HG02981 (cell line): ENCODE measurements at regions not wholly inside any gene's neighbourhood (a gene's known extent, or its start where the extent isn't known, plus 50 kb on each side); places are given as distances from the start of the nearest gene placed in this dataset.

Source experiments
- ATAC-seq: cut with Tn5 transposase; IDR thresholded peaks from one replicate; pipeline ENCODE4 v1.9.1; 2021; ENCODE audit warnings: mild to moderate bottlenecking, moderate library complexity; ENCODE audit not compliant: unreplicated experiment

GRCh38 chr11:71311928-71312510, 59.6 kb upstream of the SHANK2 start:
- no peak for ATAC-seq

GRCh38 chr11:71311176-71311925, 59.0 kb upstream of the SHANK2 start:
- ATAC-seq: no peak

DNA sequence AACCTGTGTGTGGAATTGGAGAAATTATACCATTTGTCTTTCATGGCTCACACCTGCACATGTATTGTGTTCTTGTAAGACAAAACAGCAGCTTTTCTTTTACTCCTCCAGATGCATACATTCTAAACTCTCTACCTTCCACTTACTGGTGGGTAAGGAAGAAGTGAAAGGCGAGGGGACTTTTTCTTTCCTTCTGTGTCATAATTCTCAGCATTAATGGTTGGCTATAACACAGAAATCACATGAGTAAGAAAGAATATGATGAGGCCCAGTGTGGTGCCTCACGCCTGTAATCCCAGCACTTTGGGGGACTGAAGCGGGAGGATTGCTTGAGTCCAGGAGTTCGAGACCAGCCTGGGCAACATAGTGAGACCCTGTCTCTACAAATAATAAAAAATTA, 57.8 kb upstream of the SHANK2 start:
- ATAC-seq: no peak

DNA sequence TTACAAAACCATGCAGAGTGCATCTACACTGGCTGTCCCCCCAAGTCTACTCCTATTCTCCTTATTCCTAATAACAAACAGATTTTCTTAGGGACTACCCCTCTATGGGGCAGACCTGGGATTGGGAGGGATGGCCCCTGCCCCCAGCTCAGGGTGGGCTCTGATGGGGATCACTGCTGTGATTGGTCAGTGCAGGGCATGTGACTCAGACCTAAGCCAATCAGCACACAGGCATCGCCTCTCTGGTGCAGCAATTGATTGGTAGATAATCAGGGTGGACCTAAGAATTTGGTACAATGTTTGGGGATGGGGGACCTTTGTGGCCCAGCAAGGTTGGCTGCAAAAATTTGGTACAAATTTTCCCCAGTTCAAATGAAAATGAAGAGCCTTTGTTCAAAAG, 57.2 kb upstream of the SHANK2 start:
- ATAC-seq: no peak

- no peak for ATAC-seq
Measured at GRCh38 chr11:71309181-71309580, 56.8 kb upstream of the SHANK2 start.

DNA sequence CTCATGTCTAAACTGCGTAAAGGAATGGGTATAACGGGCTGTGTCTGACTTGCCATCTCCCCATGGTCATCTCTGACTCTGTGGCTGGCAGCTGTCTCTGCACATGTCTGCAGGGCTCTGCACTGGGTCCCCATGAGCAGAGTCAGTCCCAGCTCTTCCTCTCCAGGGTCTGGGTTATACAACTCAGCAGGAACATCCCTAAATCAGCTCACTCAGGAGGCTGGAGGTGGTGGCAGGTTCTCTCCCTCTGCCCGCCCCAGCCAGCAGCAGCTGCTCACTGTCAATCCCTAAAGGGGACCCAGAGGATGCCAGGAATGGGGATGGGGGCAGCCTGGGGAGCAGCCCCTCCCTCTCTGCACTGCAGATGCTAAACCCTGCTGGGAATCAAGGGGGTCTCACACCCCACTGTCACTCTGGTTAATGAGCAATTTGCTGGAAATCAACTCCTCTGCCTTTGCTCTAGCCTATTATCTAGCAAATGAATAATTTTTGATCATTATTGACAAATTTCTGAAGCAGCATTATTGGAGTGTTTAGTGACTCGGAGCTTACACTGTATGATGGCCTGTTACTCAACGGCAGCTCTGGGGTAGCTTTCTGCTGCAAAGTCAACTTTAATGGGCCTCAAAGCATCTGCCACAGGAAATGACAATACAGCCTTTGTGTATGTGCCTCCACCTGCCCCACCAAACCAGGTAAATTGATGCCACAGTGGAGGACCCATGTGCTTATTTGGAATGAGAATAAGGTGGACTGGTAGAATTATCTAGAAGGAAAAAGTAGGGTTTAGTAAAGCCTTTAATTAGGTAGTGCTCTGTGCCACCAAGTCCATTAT, 55.7 kb upstream of the SHANK2 start:
- ATAC-seq: no peak

- ATAC-seq: no peak
Measured at GRCh38 chr11:71305451-71306125, 53.2 kb upstream of the SHANK2 start.

DNA sequence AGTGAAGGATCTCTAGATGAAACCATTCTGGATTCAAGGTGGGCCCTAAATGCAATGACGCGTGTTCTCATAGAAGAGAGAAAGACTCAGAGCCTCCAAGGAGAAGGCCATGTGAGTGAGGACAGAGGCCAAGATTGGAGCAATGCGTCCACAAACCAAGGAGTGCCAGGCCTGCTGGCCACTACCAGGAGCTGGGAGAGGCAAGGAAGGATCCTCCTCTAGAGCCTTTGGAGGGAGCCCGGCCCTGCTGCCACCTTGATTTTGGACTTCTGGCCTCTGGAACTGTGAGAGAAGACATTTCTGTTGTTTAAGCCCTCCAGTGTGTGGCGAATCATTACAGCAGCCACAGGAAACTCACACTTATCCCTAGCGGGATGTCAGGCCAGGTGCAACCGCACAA, 52.7 kb upstream of the SHANK2 start:
- ATAC-seq: no peak

GRCh38 chr11:71304491-71304890, 52.1 kb upstream of the SHANK2 start:
- ATAC-seq: no peak

DNA sequence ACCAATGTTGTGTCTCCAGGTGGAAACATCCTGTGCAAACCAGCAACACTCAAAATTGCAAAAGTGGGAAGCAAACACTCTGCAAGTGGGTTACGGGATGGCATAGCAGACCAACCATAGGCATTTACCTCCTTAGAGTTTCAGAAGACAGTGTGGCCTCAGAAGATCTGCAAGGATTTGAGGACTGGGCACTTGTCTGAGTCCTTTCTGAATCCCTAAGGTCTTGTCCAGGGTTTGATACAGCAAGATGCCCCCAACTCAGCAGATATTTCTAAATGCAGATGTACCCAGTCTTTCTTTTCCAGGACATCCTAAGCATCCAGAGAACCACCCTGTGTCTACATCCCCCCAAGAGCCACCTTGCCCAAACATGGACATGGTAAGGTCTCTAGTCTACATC, 51.7 kb upstream of the SHANK2 start:
- no peak for ATAC-seq

DNA sequence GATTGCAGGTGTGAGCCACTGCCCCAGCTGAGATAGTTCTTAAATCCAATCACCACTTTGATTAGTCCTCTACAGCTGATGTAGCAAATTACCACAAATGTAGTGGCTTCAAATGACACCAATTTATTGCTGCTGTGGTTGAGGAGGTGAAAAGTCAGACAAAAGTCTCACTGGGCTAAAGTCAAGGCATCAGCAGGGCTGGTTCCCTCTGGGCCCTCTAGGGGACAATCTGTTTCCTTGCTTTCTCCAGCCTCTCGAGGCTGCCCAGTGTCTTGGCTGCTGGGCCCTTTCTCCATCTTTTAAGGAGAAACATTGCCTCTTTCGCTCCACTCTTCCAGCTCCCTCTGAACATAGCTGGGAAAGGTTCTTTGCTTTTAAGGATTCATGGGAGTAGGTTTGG, 50.5 kb upstream of the SHANK2 start:
- no peak for ATAC-seq

- no peak for ATAC-seq
Measured at GRCh38 chr11:71302534-71302909, 50.1 kb upstream of the SHANK2 start.
